Upper lobe of left lung (tissue), 4 donors: ENCODE measurements at regions not wholly inside any gene's neighbourhood (a gene's known extent, or its start where the extent isn't known, plus 50 kb on each side); places are given as distances from the start of the nearest gene placed in this dataset.
"Not testable (repeated sequence)": the region's sequence is repeated elsewhere in the genome, so short reads cannot be mapped to it uniquely, and the experiment has no call there.

Experiments used
- EP300 ChIP-seq, 4 donors: sonication (generic); formaldehyde crosslinking; IDR thresholded peaks; one replicate each; pipeline ENCODE4 v1.5.1; 2017; ENCODE audit warnings: antibody characterized with exemption in 4 of 4, control low read depth in 2 of 4
- POLR2A ChIP-seq, 4 donors: fragments of 450-650 bp; IDR thresholded peaks; one replicate each; pipeline ENCODE4 v1.5.1; 2016 to 2017; ENCODE audit warnings: antibody characterized with exemption in 4 of 4, mild to moderate bottlenecking in 2 of 4
- POLR2AphosphoS5 ChIP-seq, 2 donors: sonication (generic); formaldehyde crosslinking; IDR thresholded peaks; one replicate each; pipeline ENCODE4 v1.5.1; 2017; ENCODE audit warnings: antibody characterized with exemption in 2 of 2
- TF ChIP-seq, protein P1 (sequence below), 6 experiments: fragments of 450-650 bp in 4 of 6; fragments of 200-600 bp in 2 of 6; sonication (generic) in 2 of 6; IDR thresholded peaks; one replicate each; pipeline ENCODE4 v1.5.1; 2016 to 2019; ENCODE audit warnings: antibody characterized with exemption in 6 of 6

DNA sequence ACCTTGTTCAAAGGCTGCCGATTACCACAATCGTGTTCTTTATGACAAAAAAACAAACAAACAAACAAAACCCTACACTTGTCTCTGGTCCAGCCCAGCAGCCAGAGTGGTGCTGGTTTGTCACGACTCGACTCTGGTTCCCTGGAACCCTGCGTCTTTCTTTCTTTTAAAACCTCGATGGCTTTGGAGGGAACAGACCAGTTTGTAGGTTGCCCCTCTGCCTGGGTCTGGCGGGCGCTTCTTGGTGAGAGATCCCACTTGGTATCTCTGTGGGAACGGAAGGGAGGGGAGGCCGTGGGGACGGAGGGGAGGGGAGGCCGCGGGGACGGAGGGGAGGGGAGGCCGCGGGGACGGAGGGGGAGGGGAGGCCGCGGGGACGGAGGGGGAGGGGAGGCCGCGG is 176.2 kb upstream of the ZNF469 start:
- TF ChIP-seq, protein P1, sequence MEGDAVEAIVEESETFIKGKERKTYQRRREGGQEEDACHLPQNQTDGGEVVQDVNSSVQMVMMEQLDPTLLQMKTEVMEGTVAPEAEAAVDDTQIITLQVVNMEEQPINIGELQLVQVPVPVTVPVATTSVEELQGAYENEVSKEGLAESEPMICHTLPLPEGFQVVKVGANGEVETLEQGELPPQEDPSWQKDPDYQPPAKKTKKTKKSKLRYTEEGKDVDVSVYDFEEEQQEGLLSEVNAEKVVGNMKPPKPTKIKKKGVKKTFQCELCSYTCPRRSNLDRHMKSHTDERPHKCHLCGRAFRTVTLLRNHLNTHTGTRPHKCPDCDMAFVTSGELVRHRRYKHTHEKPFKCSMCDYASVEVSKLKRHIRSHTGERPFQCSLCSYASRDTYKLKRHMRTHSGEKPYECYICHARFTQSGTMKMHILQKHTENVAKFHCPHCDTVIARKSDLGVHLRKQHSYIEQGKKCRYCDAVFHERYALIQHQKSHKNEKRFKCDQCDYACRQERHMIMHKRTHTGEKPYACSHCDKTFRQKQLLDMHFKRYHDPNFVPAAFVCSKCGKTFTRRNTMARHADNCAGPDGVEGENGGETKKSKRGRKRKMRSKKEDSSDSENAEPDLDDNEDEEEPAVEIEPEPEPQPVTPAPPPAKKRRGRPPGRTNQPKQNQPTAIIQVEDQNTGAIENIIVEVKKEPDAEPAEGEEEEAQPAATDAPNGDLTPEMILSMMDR (IDR thresholded peaks at IDR 0.05): not testable (repeated sequence)
- not testable (repeated sequence) for TF ChIP-seq POLR2A, POLR2AphosphoS5, EP300 (IDR thresholded peaks at IDR 0.05)
